SU-DHL-6 (cell line): ENCODE measurements at regions not wholly inside any gene's neighbourhood (a gene's known extent, or its start where the extent isn't known, plus 50 kb on each side); places are given as distances from the start of the nearest gene placed in this dataset.

ENCODE experiments used
- EZH2phosphoT487 ChIP-seq: fragments of 200-600 bp; sonication (generic), shearing (Covaris generic); conservative IDR thresholded peaks from 2 replicates; pipeline ENCODE4 v1.6.1; 2018; ENCODE audit warnings: mild to moderate bottlenecking, antibody characterized with exemption, low read length, moderate library complexity, mixed read lengths
- TF ChIP-seq, protein P1 (sequence below): fragments of 200-600 bp; sonication (generic); IDR thresholded peaks from one replicate; pipeline ENCODE4 v1.5.1; 2017; ENCODE audit warnings: antibody characterized with exemption, mild to moderate bottlenecking, low read length, moderate library complexity; ENCODE audit not compliant: insufficient read depth, poor library complexity, severe bottlenecking

DNA sequence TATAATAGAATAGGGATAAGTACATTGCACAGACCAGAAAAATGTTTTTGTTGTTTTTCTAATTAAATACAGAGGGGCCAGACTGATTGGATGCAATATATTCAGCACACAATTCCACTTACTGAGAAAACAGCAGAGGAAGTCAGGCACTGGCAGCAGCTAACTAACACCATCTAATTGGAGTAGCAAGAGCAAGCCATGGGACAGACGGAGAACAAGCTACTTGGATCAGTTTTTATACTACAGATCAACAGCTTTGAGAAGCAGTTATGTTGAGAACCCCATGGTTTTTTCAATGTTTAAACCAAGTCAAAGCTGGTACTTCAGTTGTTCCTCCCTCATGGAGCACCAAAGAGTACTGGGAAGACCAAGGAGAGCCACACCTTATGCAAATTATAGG is 1249.4 kb downstream of the LRFN5 start:
- TF ChIP-seq, protein P1, sequence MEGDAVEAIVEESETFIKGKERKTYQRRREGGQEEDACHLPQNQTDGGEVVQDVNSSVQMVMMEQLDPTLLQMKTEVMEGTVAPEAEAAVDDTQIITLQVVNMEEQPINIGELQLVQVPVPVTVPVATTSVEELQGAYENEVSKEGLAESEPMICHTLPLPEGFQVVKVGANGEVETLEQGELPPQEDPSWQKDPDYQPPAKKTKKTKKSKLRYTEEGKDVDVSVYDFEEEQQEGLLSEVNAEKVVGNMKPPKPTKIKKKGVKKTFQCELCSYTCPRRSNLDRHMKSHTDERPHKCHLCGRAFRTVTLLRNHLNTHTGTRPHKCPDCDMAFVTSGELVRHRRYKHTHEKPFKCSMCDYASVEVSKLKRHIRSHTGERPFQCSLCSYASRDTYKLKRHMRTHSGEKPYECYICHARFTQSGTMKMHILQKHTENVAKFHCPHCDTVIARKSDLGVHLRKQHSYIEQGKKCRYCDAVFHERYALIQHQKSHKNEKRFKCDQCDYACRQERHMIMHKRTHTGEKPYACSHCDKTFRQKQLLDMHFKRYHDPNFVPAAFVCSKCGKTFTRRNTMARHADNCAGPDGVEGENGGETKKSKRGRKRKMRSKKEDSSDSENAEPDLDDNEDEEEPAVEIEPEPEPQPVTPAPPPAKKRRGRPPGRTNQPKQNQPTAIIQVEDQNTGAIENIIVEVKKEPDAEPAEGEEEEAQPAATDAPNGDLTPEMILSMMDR = no peak
- no peak for TF ChIP-seq EZH2phosphoT487
